ENCODE measurements at regions not wholly inside any gene's neighbourhood (a gene's known extent, or its start where the extent isn't known, plus 50 kb on each side); places are given as distances from the start of the nearest gene placed in this dataset.

GRCh38 chr5:167447466-167448375 lies 843.7 kb upstream of the WWC1 start:
- in situ Hi-C loops (cut with HindIII; ENCODE audit: low pct_ligation_motif_present, low pct_unique_long_range_greater_than_20kb, low sequenced_read_pairs), result no loop called here
- no peak for DNase-seq

- no peak for DNase-seq
- in situ Hi-C loops (cut with HindIII; ENCODE audit: low pct_ligation_motif_present, low pct_unique_long_range_greater_than_20kb, low sequenced_read_pairs), result no loop called here
Measured at GRCh38 chr5:167448376-167448775, 843.1 kb upstream of the WWC1 start.

- no peak for DNase-seq
- in situ Hi-C loops (cut with HindIII; ENCODE audit: low pct_ligation_motif_present, low pct_unique_long_range_greater_than_20kb, low sequenced_read_pairs), result no loop called here
Measured at GRCh38 chr5:167451076-167451475, 840.4 kb upstream of the WWC1 start.

- in situ Hi-C loops (cut with HindIII; ENCODE audit: low pct_ligation_motif_present, low pct_unique_long_range_greater_than_20kb, low sequenced_read_pairs), result no loop called here
Measured at GRCh38 chr5:167452136-167452535, 839.3 kb upstream of the WWC1 start.

DNA sequence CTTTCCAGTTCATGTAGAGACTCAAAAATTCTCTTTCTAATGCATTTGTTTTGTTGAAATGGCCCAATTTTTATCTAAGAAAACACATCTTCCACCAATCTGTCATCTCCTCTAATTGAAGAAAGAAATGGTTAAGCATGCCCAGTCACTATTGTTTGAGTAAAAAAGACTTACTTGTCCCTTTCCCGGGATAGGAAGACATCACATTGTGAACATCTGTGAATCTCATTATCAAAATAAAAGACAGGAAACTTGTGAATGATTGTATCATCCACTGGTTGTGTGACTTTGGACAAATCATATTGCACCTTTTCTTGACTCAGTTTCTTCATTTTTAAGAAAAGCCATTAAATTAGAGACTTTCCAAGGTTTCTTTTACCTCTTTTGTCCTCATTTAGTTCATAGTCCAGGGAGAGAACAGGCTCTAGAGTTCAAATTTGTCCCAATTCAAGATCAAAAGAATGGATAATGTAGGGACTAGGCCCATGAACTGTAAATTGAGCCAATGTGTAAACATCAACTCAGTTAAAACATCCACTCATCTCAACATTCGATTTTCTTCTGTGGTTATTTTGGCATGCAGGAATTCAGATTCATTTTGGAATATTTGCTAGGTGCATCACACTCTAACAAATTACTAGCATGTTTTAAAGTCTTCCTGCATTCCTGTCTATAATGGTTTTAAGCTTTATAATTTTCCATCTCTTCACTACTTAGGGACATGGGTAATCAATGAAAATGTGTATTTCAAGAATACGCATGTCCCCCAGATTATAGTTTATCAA lies 838.0 kb upstream of the WWC1 start:
- DNase-seq, result no peak
- in situ Hi-C loops (cut with HindIII; ENCODE audit: low pct_ligation_motif_present, low pct_unique_long_range_greater_than_20kb, low sequenced_read_pairs), result no loop called here

More at GRCh38 chr5:167452136-167452535, 839.3 kb upstream of the WWC1 start:
- no peak for DNase-seq

DNA sequence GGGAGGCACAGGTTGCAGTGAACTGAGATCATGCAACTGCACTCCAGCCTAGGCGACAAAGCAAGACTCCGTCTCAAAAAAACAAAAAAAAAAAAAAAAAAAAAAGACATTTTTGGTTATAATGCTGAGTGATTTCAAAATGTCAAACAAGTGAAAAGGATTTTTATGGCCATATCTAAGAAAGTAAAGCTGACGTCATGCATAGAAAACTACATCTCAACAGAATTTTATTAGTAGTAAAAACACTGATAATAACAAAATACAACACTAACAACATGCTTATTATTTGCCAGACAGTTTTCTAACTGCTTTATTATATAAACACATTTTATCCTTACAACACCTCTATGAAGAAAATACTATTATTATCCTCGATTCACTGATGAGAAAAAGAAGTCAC lies 833.0 kb upstream of the WWC1 start:
- in situ Hi-C loops (cut with HindIII; ENCODE audit: low pct_ligation_motif_present, low pct_unique_long_range_greater_than_20kb, low sequenced_read_pairs), result no loop called here
- no peak for DNase-seq

DNA sequence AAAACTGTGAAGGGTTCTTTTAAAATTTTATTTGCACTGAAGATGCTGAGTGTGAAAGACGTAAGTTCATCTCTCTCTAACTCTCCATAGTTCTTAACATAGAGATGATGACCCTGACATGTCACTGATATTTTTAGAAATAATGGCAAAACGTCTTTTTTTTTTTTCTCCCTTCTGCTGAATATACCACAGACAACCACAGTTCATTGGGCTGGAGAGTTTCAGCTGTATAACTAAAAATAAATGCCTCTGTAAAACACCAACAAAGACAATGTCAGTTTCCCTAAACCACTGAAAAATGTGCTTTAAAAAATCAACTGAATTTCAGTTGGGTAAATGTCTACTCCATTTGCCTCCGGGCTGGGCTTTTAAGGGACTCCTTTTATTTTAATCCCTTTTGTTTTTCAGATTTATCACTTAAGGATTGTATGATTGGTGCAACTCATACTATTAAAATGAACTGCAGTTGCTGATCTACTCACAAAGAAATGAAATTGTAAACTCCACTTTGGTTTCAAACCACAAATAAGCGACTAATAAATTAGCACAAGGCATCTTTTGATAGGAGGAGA lies 830.9 kb upstream of the WWC1 start:
- DNase-seq, result no peak
- in situ Hi-C loops (cut with HindIII; ENCODE audit: low pct_ligation_motif_present, low pct_unique_long_range_greater_than_20kb, low sequenced_read_pairs), result no loop called here

- in situ Hi-C loops (cut with HindIII; ENCODE audit: low pct_ligation_motif_present, low pct_unique_long_range_greater_than_20kb, low sequenced_read_pairs), result no loop called here
- no peak for DNase-seq
Measured at GRCh38 chr5:167463939-167464338, 827.5 kb upstream of the WWC1 start.

DNA sequence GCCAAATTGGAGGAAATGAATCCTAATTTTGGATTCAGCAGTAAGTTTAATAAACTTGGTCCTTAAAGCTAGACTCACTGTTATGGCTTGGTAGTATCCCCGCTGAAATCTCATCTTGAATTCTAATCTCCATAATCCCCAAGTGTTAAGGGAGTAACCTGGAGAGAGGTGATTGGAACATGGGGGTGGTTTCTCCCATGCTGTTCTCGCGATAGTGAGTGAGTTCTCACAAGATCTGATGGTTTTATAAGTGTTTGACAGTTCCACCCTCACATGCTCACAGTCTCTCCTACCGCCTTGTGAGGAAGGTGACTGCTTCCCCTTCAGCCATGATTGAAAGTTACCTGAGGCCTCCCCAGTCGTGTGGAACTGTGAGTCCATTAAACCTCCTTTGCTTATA lies 824.5 kb upstream of the WWC1 start:
- no peak for DNase-seq
- in situ Hi-C loops (cut with HindIII; ENCODE audit: low pct_ligation_motif_present, low pct_unique_long_range_greater_than_20kb, low sequenced_read_pairs), result no loop called here

DNA sequence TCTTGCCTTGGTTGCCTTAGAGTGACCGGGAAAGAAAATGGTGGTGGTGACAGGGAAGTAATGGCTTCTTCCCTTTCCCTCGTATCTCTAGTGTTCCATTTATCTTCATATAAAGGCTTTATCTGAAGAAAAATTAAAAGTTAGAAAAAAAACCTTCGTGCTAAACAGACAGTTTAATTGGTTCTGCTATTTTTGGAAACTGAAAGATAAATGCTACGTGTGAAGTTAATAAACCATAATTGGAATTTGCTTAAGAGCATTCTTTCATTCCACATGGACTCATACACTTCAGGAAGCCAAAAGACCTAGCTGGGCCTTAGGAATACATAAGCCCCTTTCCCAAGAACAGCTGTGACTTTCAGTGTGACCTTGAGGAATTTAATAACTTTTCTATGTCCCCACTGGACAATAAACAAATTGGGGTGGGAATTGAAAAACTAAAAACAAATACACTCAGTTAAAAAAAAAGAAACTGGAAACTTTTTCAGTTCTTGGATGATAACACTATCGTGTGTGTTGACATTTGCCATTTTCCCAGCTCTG lies 818.8 kb upstream of the WWC1 start:
- in situ Hi-C loops (cut with HindIII; ENCODE audit: low pct_ligation_motif_present, low pct_unique_long_range_greater_than_20kb, low sequenced_read_pairs), result no loop called here
- no peak for DNase-seq

GRCh38 chr5:167478188-167478587 lies 813.3 kb upstream of the WWC1 start:
- DNase-seq, result no peak
- in situ Hi-C loops (cut with HindIII; ENCODE audit: low pct_ligation_motif_present, low pct_unique_long_range_greater_than_20kb, low sequenced_read_pairs), result no loop called here

GRCh38 chr5:167479779-167480178 lies 811.7 kb upstream of the WWC1 start:
- no peak for DNase-seq
- in situ Hi-C loops (cut with HindIII; ENCODE audit: low pct_ligation_motif_present, low pct_unique_long_range_greater_than_20kb, low sequenced_read_pairs), result no loop called here

DNA sequence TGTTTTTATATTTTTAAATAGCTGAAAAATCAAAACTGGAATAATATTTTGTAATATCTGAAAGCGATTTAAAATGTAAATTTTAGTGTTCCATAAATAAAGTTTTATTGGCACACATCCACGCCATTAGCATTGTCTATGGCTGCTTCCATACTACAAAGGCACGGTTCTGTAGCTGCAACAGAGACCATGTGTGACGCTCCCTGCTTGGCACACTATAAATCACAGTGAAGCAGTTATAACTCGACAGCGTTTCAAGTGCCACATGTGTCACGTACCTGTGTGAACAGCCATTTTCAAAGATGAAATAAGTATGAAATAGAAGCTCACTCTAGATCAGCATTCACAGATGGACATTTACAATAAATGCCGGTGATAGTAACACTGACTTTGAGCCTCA lies 810.1 kb upstream of the WWC1 start:
- in situ Hi-C loops (cut with HindIII; ENCODE audit: low pct_ligation_motif_present, low pct_unique_long_range_greater_than_20kb, low sequenced_read_pairs), result no loop called here

DNA sequence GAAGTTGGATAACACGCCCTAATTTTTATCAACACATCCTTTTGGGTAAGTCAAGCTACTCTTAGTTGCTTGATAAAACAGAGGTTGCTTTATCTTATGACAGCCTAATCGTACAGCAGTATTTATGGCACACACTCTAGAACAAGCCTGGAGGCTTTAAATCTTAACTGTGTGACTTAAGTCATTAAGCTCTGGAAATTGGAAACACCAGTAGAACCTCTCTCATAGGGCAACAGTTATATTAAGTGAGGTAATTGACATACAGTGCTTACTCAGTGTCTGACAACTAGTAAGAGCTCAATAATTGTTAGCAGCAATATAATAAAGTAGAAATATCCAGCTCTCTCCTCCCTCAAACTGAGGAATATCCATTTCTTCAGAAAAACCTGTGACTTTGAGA lies 808.9 kb upstream of the WWC1 start:
- DNase-seq, result no peak
- in situ Hi-C loops (cut with HindIII; ENCODE audit: low pct_ligation_motif_present, low pct_unique_long_range_greater_than_20kb, low sequenced_read_pairs), result no loop called here

More for the DNA sequence above, 810.1 kb upstream of the WWC1 start:
- DNase-seq, result no peak

GRCh38 chr5:167485061-167485774 lies 806.2 kb upstream of the WWC1 start:
- DNase-seq, result no peak
- in situ Hi-C loops (cut with HindIII; ENCODE audit: low pct_ligation_motif_present, low pct_unique_long_range_greater_than_20kb, low sequenced_read_pairs), result no loop called here

DNA sequence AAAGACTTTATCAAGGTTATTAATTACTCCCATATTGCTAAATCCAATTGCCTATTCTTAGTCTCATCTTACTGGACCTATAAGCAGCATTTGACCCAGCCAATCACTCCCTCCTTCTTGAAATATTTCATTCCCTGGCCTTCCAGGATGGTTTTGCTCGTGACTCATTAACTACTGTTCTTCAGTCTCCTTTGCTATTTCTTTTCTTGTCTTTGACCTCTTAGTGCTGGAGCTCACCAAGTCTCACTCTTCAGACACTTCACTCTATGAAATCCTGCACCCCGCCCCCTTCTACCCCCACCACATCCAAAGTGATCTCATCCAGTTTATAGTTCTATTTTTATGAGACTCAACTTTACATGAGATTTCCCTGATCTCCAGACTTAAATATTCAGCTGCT lies 803.1 kb upstream of the WWC1 start:
- no peak for DNase-seq
- in situ Hi-C loops (cut with HindIII; ENCODE audit: low pct_ligation_motif_present, low pct_unique_long_range_greater_than_20kb, low sequenced_read_pairs), result no loop called here

DNA sequence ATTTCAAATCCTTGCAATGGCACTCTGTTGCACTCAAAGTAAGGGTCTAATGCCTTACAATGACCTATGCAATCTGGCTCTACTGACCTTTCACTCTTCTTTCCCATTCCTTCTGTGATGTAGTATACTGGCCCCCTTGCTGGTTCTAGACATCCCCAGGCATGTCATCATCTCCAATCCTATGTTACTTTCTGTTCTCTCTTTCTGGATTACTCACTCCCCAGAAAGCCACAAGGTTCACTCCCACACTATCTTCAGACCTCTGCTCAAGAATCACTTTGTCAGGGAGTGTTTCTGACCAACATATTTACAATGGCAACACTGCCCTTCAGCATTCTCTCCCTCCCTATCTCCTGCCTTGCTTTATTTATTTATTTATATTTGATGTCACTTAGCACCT lies 802.2 kb upstream of the WWC1 start:
- no peak for DNase-seq
- in situ Hi-C loops (cut with HindIII; ENCODE audit: low pct_ligation_motif_present, low pct_unique_long_range_greater_than_20kb, low sequenced_read_pairs), result no loop called here

DNA sequence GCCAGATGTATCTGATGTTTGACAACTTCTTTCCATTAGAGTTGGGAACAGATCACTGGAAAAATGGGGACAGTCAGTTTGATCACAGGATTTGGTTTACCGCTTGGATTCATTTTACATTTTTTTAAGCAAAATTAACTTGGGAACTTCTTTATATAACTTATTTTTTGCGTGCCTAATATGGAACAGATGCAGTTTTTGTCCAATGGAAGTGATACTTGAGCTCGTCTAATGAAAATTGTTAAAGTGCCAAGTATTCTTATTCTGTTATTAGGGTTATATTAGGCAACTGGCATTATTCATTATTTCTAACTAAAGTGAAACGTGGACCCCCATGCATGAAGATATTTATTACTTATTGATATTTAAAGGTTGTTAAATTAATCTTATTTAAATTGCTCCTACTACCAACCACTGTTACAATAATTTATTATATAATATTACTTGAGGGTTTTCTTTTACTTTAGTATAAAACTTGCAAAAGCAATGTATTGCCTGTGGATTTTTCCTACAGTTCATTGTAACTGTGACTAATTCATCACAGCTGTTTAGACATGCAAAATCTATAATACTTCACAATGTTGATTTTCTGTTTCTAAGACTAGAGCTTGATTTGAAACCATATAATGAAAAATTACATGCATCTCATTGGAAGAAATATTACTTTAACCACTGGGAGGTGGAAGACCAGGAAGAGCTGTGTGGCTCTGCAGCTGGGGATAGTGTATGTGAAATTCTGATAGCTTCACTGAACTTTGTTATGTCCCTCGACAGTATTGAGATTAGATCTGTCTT lies 787.3 kb upstream of the WWC1 start:
- in situ Hi-C loops (cut with HindIII; ENCODE audit: low pct_ligation_motif_present, low pct_unique_long_range_greater_than_20kb, low sequenced_read_pairs), result no loop called here
- no peak for DNase-seq
